ENCODE measurements at regions not wholly inside any gene's neighbourhood (a gene's known extent, or its start where the extent isn't known, plus 50 kb on each side); places are given as distances from the start of the nearest gene placed in this dataset.

DNA sequence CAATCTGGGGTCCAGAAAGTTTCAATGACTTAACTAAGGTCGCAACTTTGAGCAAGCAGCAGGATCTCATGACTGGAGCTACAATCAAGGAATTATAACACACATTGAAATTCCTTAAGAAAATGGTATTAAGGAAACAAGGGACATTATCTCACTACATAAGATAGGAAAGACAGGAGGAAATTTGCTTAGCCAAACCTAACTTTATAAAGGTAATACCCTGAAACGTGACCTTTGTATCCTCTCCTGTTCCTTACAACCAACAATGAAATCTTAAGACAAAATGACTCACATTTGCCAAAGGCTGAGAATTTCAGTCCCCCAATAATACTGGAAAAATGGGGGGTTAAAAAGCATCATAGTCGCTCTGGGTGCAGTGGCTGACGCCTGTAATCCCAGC is 218.9 kb upstream of the LYZL1 start:
- TF ChIP-seq CTCF (IDR thresholded peaks at IDR 0.05) (no peak), POLR2A (IDR thresholded peaks at IDR 0.05) (no peak)

Measured in stomach (tissue), 4 donors.